ENCODE measurements at regions not wholly inside any gene's neighbourhood (a gene's known extent, or its start where the extent isn't known, plus 50 kb on each side); places are given as distances from the start of the nearest gene placed in this dataset.

GRCh38 chr10:65778753-65779152 lies 1147.1 kb upstream of the LRRTM3 start:
- no peak for DNase-seq

- no peak for DNase-seq
These were observed 1145.9 kb upstream of the LRRTM3 start for GRCh38 chr10:65779985-65780384.

- no peak for DNase-seq
These were observed 1139.6 kb upstream of the LRRTM3 start for GRCh38 chr10:65786279-65786678.

- no peak for DNase-seq
These were observed 1138.3 kb upstream of the LRRTM3 start for GRCh38 chr10:65787571-65787970.

- DNase-seq: no peak
These were observed 1137.6 kb upstream of the LRRTM3 start for GRCh38 chr10:65788271-65788670.

- no peak for DNase-seq
These were observed 1133.9 kb upstream of the LRRTM3 start for GRCh38 chr10:65791979-65792378.

- no peak for DNase-seq
These were observed 1132.0 kb upstream of the LRRTM3 start for GRCh38 chr10:65793738-65794425.

GRCh38 chr10:65794861-65795260 lies 1131.0 kb upstream of the LRRTM3 start:
- peak; percentile 11 for DNase-seq

- no peak for DNase-seq
These were observed 1129.4 kb upstream of the LRRTM3 start for GRCh38 chr10:65796472-65796871.

- DNase-seq: no peak
These were observed 1127.7 kb upstream of the LRRTM3 start for GRCh38 chr10:65798133-65798532.

- DNase-seq: no peak
These were observed 1123.4 kb upstream of the LRRTM3 start for GRCh38 chr10:65802391-65802790.

- no peak for DNase-seq
These were observed 1120.3 kb upstream of the LRRTM3 start for GRCh38 chr10:65805511-65805910.

- DNase-seq: no peak
These were observed 1119.8 kb upstream of the LRRTM3 start for GRCh38 chr10:65805993-65806392.

GRCh38 chr10:65808687-65809333 lies 1117.0 kb upstream of the LRRTM3 start:
- DNase-seq: no peak

- DNase-seq: no peak
These were observed 1113.8 kb upstream of the LRRTM3 start for GRCh38 chr10:65811931-65812525.

GRCh38 chr10:65816536-65816935 lies 1109.3 kb upstream of the LRRTM3 start:
- no peak for DNase-seq

- no peak for DNase-seq
These were observed 1106.8 kb upstream of the LRRTM3 start for GRCh38 chr10:65818990-65819389.

GRCh38 chr10:65827359-65827758 lies 1098.5 kb upstream of the LRRTM3 start:
- DNase-seq: no peak

GRCh38 chr10:65838811-65839210 lies 1087.0 kb upstream of the LRRTM3 start:
- no peak for DNase-seq

GRCh38 chr10:65843203-65843602 lies 1082.6 kb upstream of the LRRTM3 start:
- DNase-seq: no peak

- DNase-seq: no peak
These were observed 1079.9 kb upstream of the LRRTM3 start for GRCh38 chr10:65845916-65846315.

- DNase-seq: no peak
These were observed 1079.3 kb upstream of the LRRTM3 start for GRCh38 chr10:65846541-65846940.

- DNase-seq: no peak
These were observed 1078.9 kb upstream of the LRRTM3 start for GRCh38 chr10:65846949-65847348.

GRCh38 chr10:65847436-65848230 lies 1078.2 kb upstream of the LRRTM3 start:
- no peak for DNase-seq
